GM19351 (cell line): ENCODE measurements at regions not wholly inside any gene's neighbourhood (a gene's known extent, or its start where the extent isn't known, plus 50 kb on each side); places are given as distances from the start of the nearest gene placed in this dataset.
"Not testable (repeated sequence)": the region's sequence is repeated elsewhere in the genome, so short reads cannot be mapped to it uniquely, and the experiment has no call there.

Source experiments
- ATAC-seq: cut with Tn5 transposase; IDR thresholded peaks from one replicate; pipeline ENCODE4 v1.9.1; 2021; ENCODE audit warnings: mild to moderate bottlenecking, moderate library complexity; ENCODE audit not compliant: unreplicated experiment

GRCh38 chr1:230493264-230493663 is 67.1 kb upstream of the PGBD5 start:
- ATAC-seq: no peak

- ATAC-seq: no peak
Measured at GRCh38 chr1:230490436-230490835, 64.3 kb upstream of the PGBD5 start.

- ATAC-seq: no peak
Measured at GRCh38 chr1:230487773-230488428, 61.8 kb upstream of the PGBD5 start.

- ATAC-seq: no peak
Measured at GRCh38 chr1:230476622-230477003, 50.5 kb upstream of the PGBD5 start.

GRCh38 chr1:230475856-230476621 is 49.9 kb upstream of the PGBD5 start:
- ATAC-seq: not testable (repeated sequence)
